WTC11 (cell line): ENCODE measurements at regions not wholly inside any gene's neighbourhood (a gene's known extent, or its start where the extent isn't known, plus 50 kb on each side); places are given as distances from the start of the nearest gene placed in this dataset.

Experiments
- ATAC-seq: fragments of 200-7000 bp; cut with Tn5 transposase; 2 replicates; pipeline ENCODE4 v1.10.0; 2021; ENCODE audit warnings: mild to moderate bottlenecking, moderate library complexity
- CTCF ChIA-PET: fragments of 300-600 bp; sonication (Branson Sonifier 250); formaldehyde crosslinking; loops from one replicate; lab custom pipeline; 2021; ENCODE audit warnings: antibody characterized with exemption; lab: Charles Lee
- POLR2A ChIA-PET: fragments of 350-600 bp; sonication (Branson Sonifier 250); formaldehyde crosslinking; loops from one replicate; lab custom pipeline; 2021; ENCODE audit warnings: antibody characterized with exemption; lab: Charles Lee
- DNase-seq: peaks from one replicate; pipeline ENCODE4 v3.0.0; 2021; ENCODE audit warnings: low spot score
- H3K27ac Mint-ChIP-seq: 2 replicates; pipeline ENCODE4 v1.8.0; 2021; ENCODE audit warnings: mixed read lengths
- H3K27me3 Mint-ChIP-seq: 2 replicates; pipeline ENCODE4 v1.8.0; 2021; ENCODE audit warnings: low read depth, mild to moderate bottlenecking, moderate library complexity, mixed read lengths
- H3K36me3 Mint-ChIP-seq: 2 replicates; pipeline ENCODE4 v1.8.0; 2021; ENCODE audit warnings: mixed read lengths
- H3K4me1 Mint-ChIP-seq: 2 replicates; pipeline ENCODE4 v1.8.0; 2022; ENCODE audit warnings: mixed read lengths
- H3K4me3 Mint-ChIP-seq: 2 replicates; pipeline ENCODE4 v1.8.0; 2021; ENCODE audit warnings: mild to moderate bottlenecking, moderate library complexity, mixed read lengths
- H3K9me3 Mint-ChIP-seq: 2 replicates; pipeline ENCODE4 v1.8.0; 2021; ENCODE audit warnings: mixed read lengths
- ATF2 ChIP-seq: sonication (generic); formaldehyde crosslinking; IDR thresholded peaks from 2 replicates; pipeline ENCODE4 v1.8.1; 2022; ENCODE audit warnings: low read depth, missing genetic modification reagents, borderline replicate concordance
- ETV6 ChIP-seq: sonication (generic); formaldehyde crosslinking; IDR thresholded peaks from 2 replicates; pipeline ENCODE4 v1.8.1; 2022; ENCODE audit warnings: mild to moderate bottlenecking, missing genetic modification reagents
- FOXP1 ChIP-seq: sonication (generic); formaldehyde crosslinking; IDR thresholded peaks from 2 replicates; pipeline ENCODE4 v1.8.0; 2022; ENCODE audit warnings: missing genetic modification reagents, mild to moderate bottlenecking, moderate library complexity, borderline replicate concordance
- GABPB1 ChIP-seq: sonication (generic); formaldehyde crosslinking; IDR thresholded peaks from 2 replicates; pipeline ENCODE4 v1.8.1; 2023; ENCODE audit warnings: mild to moderate bottlenecking, missing genetic modification reagents
- JAZF1 ChIP-seq: fragments of 250-450 bp; sonication (Bioruptor Pico); IDR thresholded peaks from 2 replicates; pipeline ENCODE4 v1.9.0; 2021; ENCODE audit warnings: moderate library complexity, mild to moderate bottlenecking, inconsistent platforms
- MAX ChIP-seq: sonication (generic); formaldehyde crosslinking; IDR thresholded peaks from 2 replicates; pipeline ENCODE4 v1.8.0; 2022; ENCODE audit warnings: mild to moderate bottlenecking, missing genetic modification reagents
- MYBL2 ChIP-seq: sonication (generic); formaldehyde crosslinking; IDR thresholded peaks from 2 replicates; pipeline ENCODE4 v1.8.1; 2023; ENCODE audit warnings: mild to moderate bottlenecking, moderate library complexity, missing genetic modification reagents
- NFE2L1 ChIP-seq: sonication (generic); formaldehyde crosslinking; IDR thresholded peaks from 2 replicates; pipeline ENCODE4 v1.8.1; 2023; ENCODE audit warnings: missing genetic modification reagents
- SP1 ChIP-seq: sonication (generic); formaldehyde crosslinking; conservative IDR thresholded peaks from 2 replicates; pipeline ENCODE4 v1.8.1; 2022; ENCODE audit warnings: missing genetic modification reagents
- TEAD1 ChIP-seq: sonication (generic); formaldehyde crosslinking; IDR thresholded peaks from 2 replicates; pipeline ENCODE4 v1.8.0; 2022; ENCODE audit warnings: mild to moderate bottlenecking, missing genetic modification reagents
- TP53 ChIP-seq: sonication (generic); formaldehyde crosslinking; IDR thresholded peaks from 2 replicates; pipeline ENCODE4 v1.8.1; 2023; ENCODE audit warnings: mild to moderate bottlenecking, missing genetic modification reagents
- ZBTB21 ChIP-seq: sonication (generic); formaldehyde crosslinking; IDR thresholded peaks from 2 replicates; pipeline ENCODE4 v1.8.1; 2023; ENCODE audit warnings: mild to moderate bottlenecking, missing genetic modification reagents, borderline replicate concordance
- ZBTB43 ChIP-seq: sonication (generic); formaldehyde crosslinking; IDR thresholded peaks from 2 replicates; pipeline ENCODE4 v1.8.1; 2023; ENCODE audit warnings: mild to moderate bottlenecking, missing genetic modification reagents
- ZNF416 ChIP-seq: fragments of 250-450 bp; sonication (Bioruptor Pico); IDR thresholded peaks from 2 replicates; pipeline ENCODE4 v1.9.0; 2021; ENCODE audit warnings: mild to moderate bottlenecking, inconsistent platforms
- ZNF425 ChIP-seq: fragments of 250-450 bp; sonication (Bioruptor Pico); conservative IDR thresholded peaks from 2 replicates; pipeline ENCODE4 v1.9.0; 2021; ENCODE audit warnings: mild to moderate bottlenecking
- TF ChIP-seq, protein P1 (sequence below): sonication (generic); formaldehyde crosslinking; IDR thresholded peaks from 2 replicates; pipeline ENCODE4 v1.8.0; 2022; ENCODE audit warnings: mild to moderate bottlenecking, missing genetic modification reagents
- TF ChIP-seq, protein P2 (sequence below): sonication (generic); formaldehyde crosslinking; IDR thresholded peaks from 2 replicates; pipeline ENCODE4 v1.8.0; 2023; ENCODE audit warnings: missing genetic modification reagents
- TF ChIP-seq, protein P3 (sequence below): sonication (generic); formaldehyde crosslinking; conservative IDR thresholded peaks from 2 replicates; pipeline ENCODE4 v1.8.1; 2022; ENCODE audit warnings: mild to moderate bottlenecking, missing genetic modification reagents
- TF ChIP-seq, protein P4 (sequence below): fragments of 250-450 bp; sonication (Bioruptor Pico); IDR thresholded peaks from 2 replicates; pipeline ENCODE4 v1.9.0; 2021; ENCODE audit warnings: moderate library complexity, mild to moderate bottlenecking, inconsistent platforms, borderline replicate concordance

DNA sequence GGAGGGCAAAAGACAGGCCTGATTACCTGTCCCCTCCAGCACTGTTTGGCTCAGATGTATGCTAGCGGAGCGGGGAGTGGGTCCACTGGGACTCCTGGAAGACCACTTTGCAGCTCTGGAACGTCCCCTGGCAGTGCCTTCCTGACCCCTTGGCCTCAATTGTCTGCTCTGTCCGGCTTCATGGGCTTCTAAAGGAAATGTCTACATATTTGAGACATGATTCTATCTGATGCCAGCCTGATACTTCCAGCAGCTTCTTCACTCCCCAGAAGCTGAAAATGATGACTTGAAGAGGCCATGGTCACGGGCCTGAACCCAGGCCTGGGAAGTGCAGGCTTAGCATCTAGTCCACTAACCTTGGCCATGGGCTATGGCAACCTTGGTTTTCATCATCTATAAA lies 112.1 kb downstream of the ACAA2 start:
- CTCF ChIA-PET, result no interaction called here
- no peaks in the 10 kb centered on the region for H3K36me3 Mint-ChIP-seq
- H3K4me1 Mint-ChIP-seq, result peaks cover 29% of the 10 kb centered on the region

More for the DNA sequence above, 112.1 kb downstream of the ACAA2 start:
- DNase-seq (no peak), ATAC-seq (no peak)
- Mint-ChIP-seq H3K9me3 (peaks cover 6% of the 10 kb centered on the region), H3K4me3 (no peak overlapping the region), H3K27ac (no peak overlapping the region), H3K27me3 (no peaks in the 10 kb centered on the region)
- no peak for TF ChIP-seq TP53 (CRISPR knock-in tag)
- no peak for TF ChIP-seq TEAD1
- no peak for TF ChIP-seq ZBTB21 (CRISPR knock-in tag)
- TF ChIP-seq, protein P1, sequence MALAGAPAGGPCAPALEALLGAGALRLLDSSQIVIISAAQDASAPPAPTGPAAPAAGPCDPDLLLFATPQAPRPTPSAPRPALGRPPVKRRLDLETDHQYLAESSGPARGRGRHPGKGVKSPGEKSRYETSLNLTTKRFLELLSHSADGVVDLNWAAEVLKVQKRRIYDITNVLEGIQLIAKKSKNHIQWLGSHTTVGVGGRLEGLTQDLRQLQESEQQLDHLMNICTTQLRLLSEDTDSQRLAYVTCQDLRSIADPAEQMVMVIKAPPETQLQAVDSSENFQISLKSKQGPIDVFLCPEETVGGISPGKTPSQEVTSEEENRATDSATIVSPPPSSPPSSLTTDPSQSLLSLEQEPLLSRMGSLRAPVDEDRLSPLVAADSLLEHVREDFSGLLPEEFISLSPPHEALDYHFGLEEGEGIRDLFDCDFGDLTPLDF (CRISPR knock-in tag), result no peak
- TF ChIP-seq FOXP1, result no peak
- TF ChIP-seq MYBL2 (CRISPR knock-in tag), result no peak
- TF ChIP-seq, protein P2, sequence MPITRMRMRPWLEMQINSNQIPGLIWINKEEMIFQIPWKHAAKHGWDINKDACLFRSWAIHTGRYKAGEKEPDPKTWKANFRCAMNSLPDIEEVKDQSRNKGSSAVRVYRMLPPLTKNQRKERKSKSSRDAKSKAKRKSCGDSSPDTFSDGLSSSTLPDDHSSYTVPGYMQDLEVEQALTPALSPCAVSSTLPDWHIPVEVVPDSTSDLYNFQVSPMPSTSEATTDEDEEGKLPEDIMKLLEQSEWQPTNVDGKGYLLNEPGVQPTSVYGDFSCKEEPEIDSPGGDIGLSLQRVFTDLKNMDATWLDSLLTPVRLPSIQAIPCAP, result no peak
- TF ChIP-seq, protein P3, sequence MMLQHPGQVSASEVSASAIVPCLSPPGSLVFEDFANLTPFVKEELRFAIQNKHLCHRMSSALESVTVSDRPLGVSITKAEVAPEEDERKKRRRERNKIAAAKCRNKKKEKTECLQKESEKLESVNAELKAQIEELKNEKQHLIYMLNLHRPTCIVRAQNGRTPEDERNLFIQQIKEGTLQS (CRISPR knock-in tag), result no peak
- TF ChIP-seq MAX (CRISPR knock-in tag), result no peak
- TF ChIP-seq ZBTB43 (CRISPR knock-in tag), result no peak
- TF ChIP-seq, protein P4, sequence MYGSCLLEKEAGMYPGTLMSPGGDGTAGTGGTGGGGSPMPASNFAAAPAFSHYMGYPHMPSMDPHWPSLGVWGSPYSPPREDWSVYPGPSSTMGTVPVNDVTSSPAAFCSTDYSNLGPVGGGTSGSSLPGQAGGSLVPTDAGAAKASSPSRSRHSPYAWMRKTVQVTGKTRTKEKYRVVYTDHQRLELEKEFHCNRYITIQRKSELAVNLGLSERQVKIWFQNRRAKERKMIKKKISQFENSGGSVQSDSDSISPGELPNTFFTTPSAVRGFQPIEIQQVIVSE (CRISPR knock-in tag), result no peak
- no peak for TF ChIP-seq SP1 (CRISPR knock-in tag)
- no peak for TF ChIP-seq JAZF1 (CRISPR knock-in tag)
- no peak for TF ChIP-seq NFE2L1 (CRISPR knock-in tag)
- TF ChIP-seq ZNF416 (CRISPR knock-in tag), result no peak
- TF ChIP-seq ZNF425 (CRISPR knock-in tag), result no peak
- TF ChIP-seq ATF2 (CRISPR knock-in tag), result no peak
- no peak for TF ChIP-seq ETV6 (CRISPR knock-in tag)
- TF ChIP-seq GABPB1 (CRISPR knock-in tag), result no peak
- POLR2A ChIA-PET, result no interaction called here
